ENCODE measurements at regions not wholly inside any gene's neighbourhood (a gene's known extent, or its start where the extent isn't known, plus 50 kb on each side); places are given as distances from the start of the nearest gene placed in this dataset.
"Not testable (repeated sequence)": the region's sequence is repeated elsewhere in the genome, so short reads cannot be mapped to it uniquely, and the experiment has no call there.

- DNase-seq, result no peak
Measured at GRCh38 chr7:46791188-46791587, 790.7 kb downstream of the TNS3 start.

DNA sequence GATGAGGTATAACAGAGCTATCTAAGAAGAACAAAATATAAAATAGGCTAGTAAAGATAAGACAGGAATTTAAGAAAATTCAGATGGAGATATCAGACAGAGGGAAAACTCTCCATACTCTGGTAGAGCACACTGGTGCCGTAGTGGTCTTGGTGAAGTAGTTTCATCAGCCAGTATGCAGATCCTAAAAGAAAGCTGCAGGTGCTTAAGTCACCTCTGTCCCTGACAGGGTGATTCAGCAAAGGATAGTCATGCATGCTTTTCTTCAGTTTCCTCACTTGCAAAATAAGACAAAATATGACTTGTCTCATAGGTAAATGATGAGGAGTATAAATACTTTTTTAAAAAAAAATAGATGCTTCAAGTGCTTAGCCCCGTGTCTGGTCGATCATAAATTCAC, 794.9 kb downstream of the TNS3 start:
- DNase-seq, result no peak

GRCh38 chr7:46786221-46786954, 795.5 kb downstream of the TNS3 start:
- DNase-seq, result no peak

DNA sequence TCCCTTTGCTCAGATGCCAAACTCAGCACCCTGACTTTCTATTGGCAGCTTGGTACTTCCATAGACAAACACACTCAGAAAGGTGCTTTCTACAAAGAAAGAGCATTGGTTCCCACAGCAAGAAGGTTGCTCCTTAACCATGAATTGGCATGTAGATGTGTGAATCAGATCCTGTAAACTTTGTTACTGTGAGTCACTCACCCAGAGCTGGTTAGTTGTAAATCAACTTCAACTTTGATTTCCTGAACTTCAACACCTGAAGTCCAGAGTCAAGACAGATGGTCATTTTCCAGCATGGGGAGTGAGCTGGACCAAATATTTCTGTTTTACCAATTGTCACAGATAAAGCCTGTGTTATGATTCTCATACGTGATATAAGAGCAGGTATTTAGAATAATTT, 797.2 kb downstream of the TNS3 start:
- DNase-seq, result no peak

DNA sequence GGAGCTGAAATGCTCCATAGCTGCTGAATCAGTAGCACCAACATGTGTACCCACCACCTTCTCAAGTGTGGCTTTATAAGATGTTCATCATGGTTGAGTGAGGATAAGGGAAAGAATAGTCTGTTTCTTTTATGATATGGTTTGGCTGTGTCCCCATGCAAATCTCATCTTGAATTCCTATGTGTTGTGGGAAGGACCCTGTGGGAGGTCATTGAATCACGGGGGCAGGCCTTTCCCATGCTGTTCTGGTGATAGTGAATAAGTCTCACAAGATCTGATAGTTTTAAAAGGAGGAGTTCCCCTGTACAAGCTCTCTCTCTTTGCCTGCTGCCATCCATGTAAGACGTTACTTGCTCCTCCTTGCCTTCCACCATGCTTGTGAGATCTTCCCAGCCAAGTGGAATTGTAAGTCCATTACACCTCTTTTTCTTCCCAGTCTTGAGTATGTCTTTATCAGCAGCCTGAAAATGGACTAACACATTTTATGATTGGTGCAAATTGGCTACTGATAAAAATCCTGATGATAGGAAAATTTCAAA, 799.9 kb downstream of the TNS3 start:
- no peak for DNase-seq

DNA sequence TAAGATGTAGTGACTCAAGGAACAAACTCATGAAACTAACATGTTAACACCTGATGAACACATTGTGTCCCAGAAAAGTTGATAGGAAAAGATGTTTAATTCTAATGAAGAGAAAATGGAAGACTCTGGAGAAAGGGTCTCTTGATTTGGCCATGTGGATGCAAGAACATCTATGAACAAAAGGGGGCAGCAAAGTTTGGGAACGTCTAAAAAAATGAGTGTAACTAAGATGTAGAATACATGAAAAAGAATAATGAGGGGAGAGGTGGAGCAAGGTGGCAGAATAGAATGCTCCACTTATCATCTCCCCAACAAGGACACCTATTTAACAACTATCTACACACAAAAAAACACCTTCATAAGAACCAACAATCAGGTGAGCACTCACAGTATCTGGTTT, 805.1 kb downstream of the TNS3 start:
- no peak for DNase-seq

DNA sequence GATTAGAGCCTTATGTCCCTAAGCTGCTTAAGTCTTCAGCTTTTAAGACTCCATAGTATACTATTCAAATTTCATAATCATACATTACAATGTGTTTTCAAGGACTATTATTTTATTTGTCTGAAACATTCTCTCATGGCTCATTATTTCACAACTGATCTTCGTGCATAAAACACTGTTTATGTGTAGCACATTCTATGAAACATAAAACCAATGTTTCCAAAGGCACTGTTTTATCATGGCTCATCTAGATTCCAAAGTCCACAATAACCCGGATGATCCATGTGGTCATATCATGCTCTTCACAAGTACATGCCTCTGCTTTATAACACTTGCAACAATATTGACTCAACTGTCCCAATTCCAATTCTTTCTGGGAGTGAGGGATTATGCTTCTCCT, 806.1 kb downstream of the TNS3 start:
- DNase-seq, result no peak

- no peak for DNase-seq
Measured at GRCh38 chr7:46775020-46775419, 806.9 kb downstream of the TNS3 start.

DNA sequence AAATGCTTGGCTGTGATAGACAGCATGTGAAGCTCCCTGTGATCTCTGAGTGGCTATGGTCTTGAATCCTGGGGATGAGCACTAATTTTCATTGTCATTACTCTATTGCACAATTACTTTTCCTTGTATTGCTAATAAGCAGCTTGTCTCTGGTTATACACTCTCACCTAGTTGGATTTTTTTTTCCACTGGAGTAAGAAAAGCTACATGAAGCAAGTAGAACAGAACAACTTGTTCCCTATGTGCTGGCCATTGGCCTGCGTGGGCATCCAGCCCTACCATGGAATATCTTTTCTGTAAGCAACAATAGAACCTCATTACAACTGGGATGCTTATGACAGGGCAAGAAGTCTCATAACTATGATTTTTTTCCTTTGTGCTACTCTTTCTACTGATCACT, 807.4 kb downstream of the TNS3 start:
- DNase-seq, result no peak

DNA sequence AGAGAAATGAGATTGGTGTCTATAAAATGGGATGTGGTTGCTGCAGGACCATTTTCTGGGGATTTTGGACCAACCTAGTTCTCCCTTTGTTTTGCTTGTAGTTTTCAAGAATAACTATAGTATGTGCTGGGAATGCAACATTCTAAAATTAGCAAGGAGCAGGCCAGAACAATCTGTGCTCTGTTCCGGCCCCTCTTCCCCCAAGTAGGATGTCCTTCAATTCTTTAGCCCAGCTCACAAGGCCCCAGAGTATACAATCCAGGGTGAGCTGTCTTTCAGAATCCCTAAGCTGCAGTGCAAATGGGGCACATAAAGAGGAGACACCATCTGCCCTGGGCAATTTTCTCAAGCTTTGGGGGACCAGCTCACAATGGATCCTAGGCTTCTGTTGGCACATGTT, 809.1 kb downstream of the TNS3 start:
- DNase-seq, result no peak

DNA sequence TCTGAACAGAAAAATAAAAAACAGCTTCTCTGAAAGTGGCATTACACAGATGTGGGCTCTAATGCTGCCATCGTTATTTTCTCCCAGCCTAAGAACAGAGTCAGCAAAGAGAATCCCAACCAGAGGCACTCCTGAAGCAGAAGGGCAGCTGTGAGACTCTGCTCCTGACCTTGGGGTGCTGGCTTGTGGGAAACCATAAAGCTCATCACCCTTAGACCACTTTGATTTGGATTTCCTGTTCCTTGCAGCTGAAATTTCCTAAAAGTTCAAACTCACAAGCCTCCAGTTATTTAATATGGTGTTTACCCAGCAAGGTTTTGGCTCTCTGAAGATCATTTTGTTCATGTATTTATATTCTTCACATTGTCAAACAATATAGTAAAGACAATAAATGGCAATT, 814.8 kb downstream of the TNS3 start:
- DNase-seq, result no peak

DNA sequence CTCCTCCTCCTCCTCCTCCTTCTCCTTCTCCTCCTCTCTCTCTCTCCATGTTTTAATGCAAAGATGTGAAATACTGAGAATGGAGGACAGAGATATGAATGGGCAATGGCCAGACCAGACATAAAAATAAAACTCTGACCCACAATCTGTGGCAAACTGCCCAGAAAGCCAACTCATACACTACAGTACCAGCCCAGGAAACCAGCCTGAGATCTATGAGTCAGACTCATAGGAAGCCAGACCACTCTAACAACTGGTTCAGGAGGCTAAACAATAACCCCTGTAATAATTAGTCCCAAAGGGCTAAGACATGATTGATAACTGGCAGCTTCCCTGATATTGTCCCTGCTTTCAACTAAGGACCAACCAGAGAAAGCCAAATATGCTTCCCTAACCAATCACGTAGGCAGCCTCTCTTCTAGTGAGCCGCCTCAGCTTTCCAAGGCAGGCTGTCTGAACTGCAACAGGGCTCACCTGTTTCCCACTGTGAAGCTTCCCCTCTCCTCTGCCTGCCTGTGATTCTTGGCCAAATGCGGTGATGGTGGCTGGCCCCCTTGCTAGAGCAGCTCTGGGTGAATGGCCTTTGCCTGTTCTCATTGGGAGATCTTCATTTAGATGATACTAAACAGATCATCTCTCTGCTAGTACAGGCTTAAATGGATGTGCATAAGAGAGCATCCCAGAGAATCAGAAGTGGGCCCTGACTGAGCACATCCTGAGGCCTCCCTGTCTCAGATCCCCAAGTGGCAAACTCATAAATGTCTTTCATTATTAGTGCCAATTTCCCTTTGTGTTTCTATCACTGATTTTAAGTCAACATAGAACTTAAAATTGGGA, 817.6 kb downstream of the TNS3 start:
- DNase-seq, result no peak

GRCh38 chr7:46763344-46763743, 818.6 kb downstream of the TNS3 start:
- DNase-seq, result no peak

DNA sequence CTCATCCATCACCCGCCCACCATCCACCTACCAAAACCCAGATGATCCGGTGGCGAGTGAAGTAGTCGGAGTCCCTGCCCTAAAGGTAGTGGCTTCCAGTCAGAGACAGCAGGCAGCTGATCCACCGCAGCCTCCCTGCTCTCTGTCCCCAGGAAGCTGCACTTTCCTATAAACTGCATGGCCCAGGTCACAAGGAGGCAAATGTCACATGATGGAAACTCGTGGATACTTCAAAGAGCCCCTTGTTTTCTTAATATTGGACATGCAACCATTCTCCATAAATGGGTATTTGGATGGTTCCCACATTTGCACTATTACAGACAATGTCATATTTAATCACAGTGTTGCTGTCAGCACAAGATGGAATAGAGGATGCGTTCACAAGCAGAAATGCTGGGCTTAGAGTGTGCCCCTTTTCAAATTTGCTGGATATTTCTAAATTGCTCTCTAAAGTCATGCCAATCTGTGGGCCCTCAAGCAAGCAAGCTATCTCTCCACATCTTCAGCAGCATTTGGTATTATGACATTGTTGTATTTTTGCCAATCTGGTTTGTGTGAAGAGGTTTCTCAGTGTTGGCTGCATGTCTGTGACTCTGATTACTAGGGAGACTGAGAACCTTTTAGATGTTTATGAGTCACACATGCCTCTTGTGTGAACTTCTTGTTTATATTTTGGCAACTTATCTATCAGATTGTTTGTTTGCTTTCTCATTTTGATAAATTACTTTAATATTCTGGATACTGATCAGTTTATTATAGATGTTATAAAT, 822.0 kb downstream of the TNS3 start:
- DNase-seq, result no peak

GRCh38 chr7:46756996-46757395, 824.9 kb downstream of the TNS3 start:
- no peak for DNase-seq

GRCh38 chr7:46756256-46756655, 825.7 kb downstream of the TNS3 start:
- no peak for DNase-seq

- DNase-seq, result no peak
Measured at GRCh38 chr7:46755120-46756034, 826.5 kb downstream of the TNS3 start.

DNA sequence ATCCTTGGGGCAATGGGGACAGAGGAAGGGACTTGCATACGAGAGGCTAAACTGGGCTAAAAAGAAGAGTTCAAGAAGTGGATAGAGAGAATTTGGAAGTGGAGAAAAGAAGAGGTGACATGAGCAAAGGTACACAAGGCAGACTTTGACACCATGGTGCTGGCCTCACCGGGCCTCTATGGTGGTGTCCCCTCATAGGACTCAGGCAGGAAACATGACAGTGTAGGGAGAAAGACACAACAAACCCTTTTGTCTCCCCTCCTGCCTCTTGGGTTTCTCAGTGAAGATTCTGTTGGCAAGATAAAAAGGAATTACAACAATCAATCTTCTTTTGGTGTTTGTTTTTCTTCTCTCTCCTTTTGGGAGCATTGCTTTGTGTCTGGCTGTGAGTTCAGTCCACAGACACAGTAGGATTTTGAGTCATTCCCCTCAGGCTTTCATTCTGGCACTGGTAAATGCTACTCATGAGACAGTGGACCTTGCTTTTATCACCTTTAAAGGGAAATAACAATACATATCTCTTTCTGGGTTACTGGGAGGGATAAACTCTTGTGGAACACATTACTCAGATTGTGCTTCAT, 827.7 kb downstream of the TNS3 start:
- no peak for DNase-seq

GRCh38 chr7:46753662-46754061, 828.2 kb downstream of the TNS3 start:
- no peak for DNase-seq

DNA sequence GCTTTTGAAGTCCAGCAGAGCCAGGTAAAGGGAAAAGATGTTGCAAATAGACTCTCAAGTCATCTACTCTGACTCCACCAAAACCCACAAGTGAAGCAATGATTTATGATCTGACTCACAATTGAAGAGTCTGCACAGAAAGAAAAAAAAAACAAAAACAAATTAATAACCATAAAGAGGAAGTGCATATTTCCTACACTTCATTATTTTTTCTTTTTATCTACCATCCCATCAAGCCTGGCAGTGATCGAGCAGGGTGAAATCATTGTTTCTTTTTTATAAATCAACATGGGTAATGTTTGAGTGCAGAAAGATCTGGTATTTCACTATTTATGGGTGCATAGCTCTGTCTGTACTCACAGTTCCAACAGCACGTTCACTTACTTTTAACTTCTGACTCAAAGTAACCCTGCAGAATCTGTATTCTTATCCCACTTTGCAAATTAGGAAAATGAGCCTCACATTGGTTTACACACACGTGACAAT, 829.0 kb downstream of the TNS3 start:
- DNase-seq, result no peak

GRCh38 chr7:46751927-46752723, 829.8 kb downstream of the TNS3 start:
- DNase-seq, result not testable (repeated sequence)

Measured in DMS79 (cell line).